Endothelial cell of umbilical vein (primary cell): ENCODE measurements at regions not wholly inside any gene's neighbourhood (a gene's known extent, or its start where the extent isn't known, plus 50 kb on each side); places are given as distances from the start of the nearest gene placed in this dataset.

Experiments used
- BruUV-seq: library from RNA; stranded (reverse); fragments of 400-500 nt; replicated peaks from 2 replicates; lab custom pipeline; 2021; lab: Mats Ljungman, UMichigan
- CTCF ChIA-PET: fragments of 300-600, 350-600 bp; sonication (Branson Sonifier 250); formaldehyde crosslinking; loops from one replicate; lab custom pipeline; 2021; ENCODE audit warnings: antibody characterized with exemption, inconsistent platforms; lab: Charles Lee
- POLR2A ChIA-PET: fragments of 300-600, 350-600 bp; sonication (Branson Sonifier 250); formaldehyde crosslinking; loops from one replicate; lab custom pipeline; 2021; ENCODE audit warnings: antibody characterized with exemption, inconsistent platforms; lab: Charles Lee
- DNase-seq: peaks from one replicate; pipeline ENCODE4 v3.0.0-alpha.2; 2011; ENCODE audit warnings: low read depth, low spot score
- FAIRE-seq: peaks from 2 replicates; lab custom pipeline; 2011; peaks lifted over from hg19 to GRCh38; lab: Jason Lieb, UNC
- H2AFZ ChIP-seq: 2 replicates; pipeline ENCODE4 v1.6.0; 2012; ENCODE audit warnings: low read depth, low read length, control low read depth, inconsistent platforms
- H3K27ac ChIP-seq: 2 replicates; pipeline ENCODE4 v1.5.1; 2011; ENCODE audit warnings: low read depth, mild to moderate bottlenecking, control low read depth, low read length, moderate library complexity; ENCODE audit not compliant: insufficient read depth
- H3K27me3 ChIP-seq, 2 experiments: 2 replicates each; pipeline versions ENCODE4 v1.6.0 to v1.6.1; 2011; ENCODE audit warnings: low read length in 2 of 2, mixed read lengths in 1 of 2; ENCODE audit not compliant: control insufficient read depth in 2 of 2, insufficient read depth in 2 of 2
- H3K36me3 ChIP-seq, 2 experiments: 2 replicates in 1 of 2; 3 replicates in 1 of 2; pipeline ENCODE4 v1.5.1; 2011; ENCODE audit warnings: low read length in 2 of 2, mild to moderate bottlenecking in 1 of 2, moderate library complexity in 1 of 2; ENCODE audit not compliant: control insufficient read depth in 2 of 2, insufficient read depth in 2 of 2; ENCODE audit errors: extremely low read depth in 1 of 2
- H3K4me1 ChIP-seq: 3 replicates; pipeline ENCODE4 v1.5.1; 2011; ENCODE audit warnings: mild to moderate bottlenecking, low read length; ENCODE audit not compliant: control insufficient read depth, insufficient read depth; ENCODE audit errors: extremely low read depth
- H3K4me2 ChIP-seq: 2 replicates; pipeline ENCODE4 v1.6.1; 2011; ENCODE audit warnings: low read length, control low read depth, mixed read lengths; ENCODE audit not compliant: insufficient read depth
- H3K4me3 ChIP-seq, 3 experiments: fragments of 200-600 bp in 1 of 3; sonication (generic), shearing (Covaris generic) in 1 of 3; replicated peaks in 1 of 3; 2 replicates each; pipeline ENCODE4 v1.5.1; 2011 to 2016; ENCODE audit warnings: control low read depth in 3 of 3, low read length in 3 of 3, mild to moderate bottlenecking in 2 of 3, inconsistent platforms in 1 of 3, low read depth in 1 of 3, moderate library complexity in 1 of 3; ENCODE audit not compliant: insufficient read depth in 1 of 3
- H3K79me2 ChIP-seq: 2 replicates; pipeline ENCODE4 v1.6.0; 2012; ENCODE audit warnings: low read length, inconsistent platforms; ENCODE audit not compliant: control insufficient read depth, insufficient read depth
- H3K9ac ChIP-seq: replicated peaks from 2 replicates; pipeline ENCODE3; 2011; ENCODE audit warnings: low read length, control low read depth; ENCODE audit not compliant: insufficient read depth; ENCODE audit errors: extremely low read depth
- H3K9me1 ChIP-seq: replicated peaks from 3 replicates; pipeline ENCODE4 v1.6.0; 2011; ENCODE audit warnings: mild to moderate bottlenecking, low read length; ENCODE audit not compliant: control insufficient read depth, insufficient read depth; ENCODE audit errors: extremely low read depth
- H3K9me3 ChIP-seq: replicated peaks from 2 replicates; pipeline ENCODE4 v1.5.1; 2012; ENCODE audit warnings: low read length, inconsistent platforms; ENCODE audit not compliant: control insufficient read depth, insufficient read depth
- H4K20me1 ChIP-seq: replicated peaks from 2 replicates; pipeline ENCODE3; 2011; ENCODE audit warnings: mild to moderate bottlenecking, low read length; ENCODE audit not compliant: control insufficient read depth, insufficient read depth; ENCODE audit errors: extremely low read depth
- CTCF ChIP-seq, 2 donors: IDR thresholded peaks; 1 replicate in 1 of 2; 2 replicates in 1 of 2; pipeline ENCODE4 v1.5.1; 2011; ENCODE audit warnings: low read length in 2 of 2, mild to moderate bottlenecking in 2 of 2, moderate library complexity in 2 of 2, control low read depth in 1 of 2, inconsistent platforms in 1 of 2, low read depth in 1 of 2; ENCODE audit not compliant: insufficient read depth in 1 of 2; ENCODE audit errors: extremely low read depth in 1 of 2
- EZH2 ChIP-seq: IDR thresholded peaks from 2 replicates; pipeline ENCODE4 v1.6.1; 2012; ENCODE audit warnings: borderline replicate concordance, low read depth, mild to moderate bottlenecking, moderate library complexity, low read length, inconsistent platforms; ENCODE audit not compliant: severe bottlenecking
- FOS ChIP-seq: IDR thresholded peaks from 2 replicates; pipeline ENCODE4 v1.6.1; 2011; ENCODE audit warnings: mild to moderate bottlenecking, low read length, moderate library complexity, borderline replicate concordance; ENCODE audit not compliant: insufficient read depth
- GATA2 ChIP-seq: IDR thresholded peaks from 2 replicates; pipeline ENCODE4 v1.7.0; 2011; ENCODE audit warnings: low read depth, mild to moderate bottlenecking, moderate library complexity, mixed read lengths, low read length; ENCODE audit not compliant: insufficient read length, insufficient read depth
- JUN ChIP-seq: IDR thresholded peaks from 2 replicates; pipeline ENCODE4 v1.6.1; 2011; ENCODE audit warnings: borderline replicate concordance, low read depth; ENCODE audit not compliant: insufficient read length, insufficient read depth
- MAX ChIP-seq: IDR thresholded peaks from 2 replicates; pipeline ENCODE4 v1.6.1; 2011; ENCODE audit not compliant: insufficient read depth, insufficient read length
- MYC ChIP-seq: IDR thresholded peaks from one replicate; pipeline ENCODE4 v1.6.1; 2011; ENCODE audit warnings: mild to moderate bottlenecking, low read depth, low read length
- POLR2A ChIP-seq: IDR thresholded peaks from 2 replicates; pipeline ENCODE4 v1.6.1; 2012; ENCODE audit warnings: low read depth, mild to moderate bottlenecking, control low read depth, low read length
- POLR2AphosphoS5 ChIP-seq: IDR thresholded peaks from 2 replicates; pipeline ENCODE4 v1.6.1; 2012; ENCODE audit warnings: low read depth, mild to moderate bottlenecking, control low read depth, low read length, moderate library complexity; ENCODE audit not compliant: insufficient read depth
- dilution Hi-C: fragments of 300-500 bp; cut with MboI; formaldehyde crosslinking; loops from one replicate; pipeline ENCODE4 v1.15.0; 2019; ENCODE audit warnings: low sequenced_read_pairs; ENCODE audit not compliant: extremely low pct_ligation_motif_present
- intact Hi-C: fragments of 100-400 bp; cut with micrococcal nuclease; formaldehyde crosslinking; loops from one replicate; pipeline ENCODE4 v1.10.0; 2022

DNA sequence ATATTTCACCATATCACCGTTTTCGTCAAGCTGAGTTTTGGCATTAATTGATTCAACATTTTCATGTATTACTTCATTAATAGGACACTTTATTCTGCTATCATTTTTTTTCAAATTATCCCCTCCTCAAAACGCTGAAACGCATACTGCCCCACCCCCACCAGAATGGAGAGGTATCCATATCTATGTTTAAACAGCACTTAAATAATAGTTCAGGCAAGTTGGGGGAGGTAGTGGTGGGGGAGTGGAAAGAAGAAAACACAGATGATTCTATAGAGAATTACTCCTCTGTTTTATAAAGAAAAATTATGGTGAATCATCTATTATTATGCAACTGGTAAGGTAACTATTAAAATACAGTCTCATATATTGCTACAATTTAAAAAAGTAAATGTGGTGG lies 314.4 kb upstream of the ZEB2 start:
- Histone ChIP-seq H4K20me1 (no peaks in the 10 kb centered on the region), H3K9me3 (no peaks in the 10 kb centered on the region), H3K9ac (no peak overlapping the region), H2AFZ (no peak overlapping the region), H3K4me1 (peaks cover 27% of the 10 kb centered on the region), H3K27ac (no peak overlapping the region), H3K79me2 (no peaks in the 10 kb centered on the region), H3K4me3 (no peak overlapping the region), H3K27me3 (no peaks in the 10 kb centered on the region), H3K36me3 (no peaks in the 10 kb centered on the region), H3K9me1 (no peaks in the 10 kb centered on the region), H3K4me2 (no peak overlapping the region)
- ChIA-PET POLR2A (no interaction called here), CTCF (no interaction called here)
- FAIRE-seq (no peak), DNase-seq (no peak)
- dilution Hi-C loops = no loop called here
- intact Hi-C loops = no loop called here
- BruUV-seq = no TSS peak
- TF ChIP-seq POLR2A (no peak), JUN (no peak), POLR2AphosphoS5 (no peak), MAX (no peak), EZH2 (no peak), GATA2 (no peak), MYC (no peak), CTCF (IDR thresholded peaks at IDR 0.05; ENCODE audit: extremely low read depth in 1 of 2, insufficient read depth in 1 of 2, low read depth in 1 of 2, low read length in 2 of 2) (no peak), FOS (no peak)
